GM19240 (cell line): ENCODE measurements at regions not wholly inside any gene's neighbourhood (a gene's known extent, or its start where the extent isn't known, plus 50 kb on each side); places are given as distances from the start of the nearest gene placed in this dataset.

ENCODE experiments used
- DNase-seq: peaks from one replicate; pipeline ENCODE4 v3.0.0; 2011; ENCODE audit warnings: low spot score; ENCODE audit not compliant: insufficient read length

- DNase-seq: no peak
Measured at GRCh38 chr14:97382616-97383226, 585.5 kb downstream of the VRK1 start.

GRCh38 chr14:97385727-97386126 lies 588.5 kb downstream of the VRK1 start:
- no peak for DNase-seq

GRCh38 chr14:97387252-97387874 lies 590.2 kb downstream of the VRK1 start:
- no peak for DNase-seq

GRCh38 chr14:97388408-97388807 lies 591.2 kb downstream of the VRK1 start:
- no peak for DNase-seq

GRCh38 chr14:97390096-97390724 lies 593.0 kb downstream of the VRK1 start:
- no peak for DNase-seq

GRCh38 chr14:97393244-97393643 lies 596.1 kb downstream of the VRK1 start:
- no peak for DNase-seq

GRCh38 chr14:97395068-97395467 lies 597.9 kb downstream of the VRK1 start:
- DNase-seq: no peak

- no peak for DNase-seq
Measured at GRCh38 chr14:97401714-97402113, 604.5 kb downstream of the VRK1 start.

- no peak for DNase-seq
Measured at GRCh38 chr14:97402279-97402678, 605.1 kb downstream of the VRK1 start.

- DNase-seq: no peak
Measured at GRCh38 chr14:97407701-97408407, 610.7 kb downstream of the VRK1 start.

GRCh38 chr14:97408503-97408902 lies 611.3 kb downstream of the VRK1 start:
- DNase-seq: no peak

- DNase-seq: no peak
Measured at GRCh38 chr14:97408937-97409815, 612.0 kb downstream of the VRK1 start.

- no peak for DNase-seq
Measured at GRCh38 chr14:97410667-97411620, 613.8 kb downstream of the VRK1 start.

GRCh38 chr14:97411938-97412612 lies 614.9 kb downstream of the VRK1 start:
- no peak for DNase-seq

- DNase-seq: no peak
Measured at GRCh38 chr14:97413022-97413539, 615.9 kb downstream of the VRK1 start.

- no peak for DNase-seq
Measured at GRCh38 chr14:97413966-97414717, 617.0 kb downstream of the VRK1 start.

GRCh38 chr14:97414718-97415098 lies 617.5 kb downstream of the VRK1 start:
- DNase-seq: no peak

- DNase-seq: no peak
Measured at GRCh38 chr14:97415907-97416306, 618.7 kb downstream of the VRK1 start.

GRCh38 chr14:97416550-97416949 lies 619.4 kb downstream of the VRK1 start:
- DNase-seq: no peak
